Activated CD4-positive, alpha-beta T cell treated with anti-CD3 and anti-CD28 coated beads, Interleukin-2, amount 50 U/mL, for 16 hours (primary cell): ENCODE measurements at regions not wholly inside any gene's neighbourhood (a gene's known extent, or its start where the extent isn't known, plus 50 kb on each side); places are given as distances from the start of the nearest gene placed in this dataset.
"Not testable (repeated sequence)": the region's sequence is repeated elsewhere in the genome, so short reads cannot be mapped to it uniquely, and the experiment has no call there.

Source experiments
- DNase-seq: peaks from one replicate; pipeline ENCODE4 v3.0.0-alpha.2; 2020

DNA sequence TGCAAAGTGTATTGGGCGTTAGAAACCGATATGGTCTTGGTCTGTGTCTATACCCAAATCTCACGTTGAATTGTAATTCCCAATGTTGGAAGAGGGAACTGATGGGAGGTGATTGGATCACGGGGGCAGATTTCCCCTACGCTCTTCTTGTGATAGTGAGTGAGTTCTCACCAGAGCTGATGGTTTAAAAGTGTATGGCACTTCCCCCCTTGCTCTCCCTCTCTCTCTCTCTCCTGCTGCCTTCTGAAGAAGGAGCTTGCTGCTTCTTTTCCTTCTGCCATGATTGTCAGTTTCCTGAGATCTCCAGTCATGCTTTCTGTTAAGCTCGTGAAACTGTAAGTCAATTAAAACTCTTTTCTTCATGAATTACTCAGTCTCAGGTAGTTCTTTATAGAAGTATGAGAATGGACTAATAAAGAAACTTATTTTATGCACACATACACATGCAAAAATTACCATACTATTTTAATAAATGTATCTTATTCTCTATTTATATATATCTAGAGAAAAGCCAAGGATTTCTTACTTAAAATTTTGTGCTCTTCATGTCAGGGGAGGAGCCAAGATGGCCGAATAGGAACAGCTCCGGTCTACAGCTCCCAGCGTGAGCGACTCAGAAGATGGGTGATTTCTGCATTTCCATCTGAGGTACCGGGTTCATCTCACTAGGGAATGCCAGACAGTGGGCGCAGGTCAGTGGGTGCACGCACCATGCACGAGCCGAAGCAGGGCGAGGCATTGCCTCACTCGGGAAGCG, 1891.0 kb upstream of the FLRT2 start:
- DNase-seq, result no peak

DNA sequence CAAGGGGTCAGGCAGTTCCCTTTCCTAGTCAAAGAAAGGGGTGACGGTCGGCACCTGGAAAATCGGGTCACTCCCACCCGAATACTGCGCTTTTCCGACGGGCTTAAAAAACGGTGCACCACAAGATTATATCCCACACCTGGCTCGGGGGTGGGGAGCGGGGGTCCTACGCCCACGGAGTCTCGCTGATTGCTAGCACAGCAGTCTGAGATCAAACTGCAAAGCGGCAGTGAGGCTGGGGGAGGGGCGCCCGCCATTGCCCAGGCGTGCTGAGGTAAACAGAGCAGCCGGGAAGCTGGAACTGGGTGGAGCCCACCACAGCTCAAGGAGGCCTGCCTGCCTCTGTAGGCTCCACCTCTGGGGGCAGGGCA, 1890.5 kb upstream of the FLRT2 start:
- not testable (repeated sequence) for DNase-seq

DNA sequence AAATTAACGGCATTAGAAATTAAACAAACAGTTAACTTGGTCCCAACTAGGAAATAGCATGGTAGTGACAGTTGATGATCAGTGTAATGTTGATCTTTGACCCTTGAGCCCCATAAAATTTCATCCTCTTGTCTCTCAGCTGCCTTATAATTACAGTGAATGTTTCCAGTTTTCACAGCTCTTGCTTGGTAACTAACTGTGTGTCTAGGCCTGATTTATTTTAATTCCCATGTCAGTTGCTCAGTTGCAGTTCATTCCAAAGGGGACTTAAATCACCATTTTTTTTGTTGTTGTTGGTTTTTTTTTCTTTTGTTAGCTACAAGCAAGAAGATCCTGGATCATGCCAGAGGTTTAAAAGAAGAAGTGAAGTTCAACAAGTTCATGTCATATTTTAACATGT, 1883.7 kb upstream of the FLRT2 start:
- DNase-seq, result no peak

DNA sequence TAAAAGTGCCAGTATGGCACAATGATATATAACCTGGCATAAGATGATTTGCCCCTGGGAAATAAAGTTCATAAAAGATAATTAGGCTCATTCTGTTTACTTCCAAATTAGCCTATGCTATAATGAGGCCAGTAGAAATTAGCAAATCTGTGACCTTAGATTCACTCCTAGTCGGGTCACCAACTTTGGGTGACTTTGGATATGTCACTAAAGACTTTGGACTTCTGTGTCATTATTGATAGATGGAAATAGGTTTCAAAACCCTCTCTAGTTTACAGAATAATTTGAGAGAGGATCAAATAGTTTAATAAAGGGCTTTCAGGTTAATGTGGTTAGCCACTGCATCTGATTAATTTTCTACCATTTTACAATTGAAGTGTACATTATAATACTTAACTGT, 1869.3 kb upstream of the FLRT2 start:
- DNase-seq, result no peak

DNA sequence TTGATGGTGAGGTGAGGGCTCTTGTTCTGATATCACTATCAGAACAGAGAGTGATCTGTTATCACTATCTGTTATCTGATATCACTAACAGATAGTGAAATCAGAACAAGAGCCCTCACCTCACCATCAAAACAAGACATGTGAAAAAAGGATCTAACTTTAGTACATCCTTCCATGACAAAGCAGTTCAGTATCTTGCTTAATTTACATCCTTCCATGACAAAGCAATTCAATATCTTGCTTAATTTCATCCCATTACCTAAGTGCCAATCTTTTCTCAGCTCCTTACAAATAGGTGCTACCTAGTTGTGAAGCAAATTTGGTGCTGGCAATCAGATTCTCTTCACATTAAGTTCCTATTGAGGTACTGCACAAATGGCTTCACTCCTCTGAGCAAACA, 1865.6 kb upstream of the FLRT2 start:
- no peak for DNase-seq

DNA sequence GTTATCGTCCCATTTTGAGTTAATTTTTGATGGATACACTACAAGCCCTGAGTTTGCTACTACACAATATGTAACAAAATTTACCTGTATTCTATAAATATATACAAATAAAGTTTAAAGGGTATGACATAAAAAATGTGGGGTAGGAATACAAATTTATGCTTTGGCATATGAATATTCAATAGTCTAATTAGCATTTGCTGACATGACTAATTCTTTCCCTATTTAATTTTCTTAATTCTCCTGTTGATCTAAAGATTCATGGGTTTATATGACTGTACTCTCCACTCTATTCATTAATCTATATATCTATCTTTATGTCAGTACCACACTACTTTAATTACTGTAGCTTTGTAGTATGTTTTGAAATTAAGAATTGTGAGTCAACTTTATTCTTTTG, 1840.7 kb upstream of the FLRT2 start:
- no peak for DNase-seq

DNA sequence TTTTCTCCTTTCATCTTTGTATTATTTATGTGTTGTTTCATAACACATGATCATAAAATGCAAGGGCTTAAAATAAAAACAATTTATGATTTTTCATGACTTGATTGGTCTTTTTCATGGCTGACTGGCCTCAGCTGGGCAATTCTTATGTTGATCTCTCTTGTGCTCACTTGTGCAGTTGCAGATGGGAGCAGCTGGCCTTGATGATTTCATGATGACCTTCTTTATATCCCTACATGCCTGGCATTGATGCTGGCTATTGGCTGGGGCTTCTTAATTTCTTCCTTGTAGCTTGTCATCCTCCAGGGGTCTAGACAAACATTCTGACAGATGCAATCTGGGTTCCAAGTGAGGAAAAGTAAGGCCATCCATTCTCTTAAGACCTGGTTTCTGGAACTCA, 1832.8 kb upstream of the FLRT2 start:
- DNase-seq, result no peak

DNA sequence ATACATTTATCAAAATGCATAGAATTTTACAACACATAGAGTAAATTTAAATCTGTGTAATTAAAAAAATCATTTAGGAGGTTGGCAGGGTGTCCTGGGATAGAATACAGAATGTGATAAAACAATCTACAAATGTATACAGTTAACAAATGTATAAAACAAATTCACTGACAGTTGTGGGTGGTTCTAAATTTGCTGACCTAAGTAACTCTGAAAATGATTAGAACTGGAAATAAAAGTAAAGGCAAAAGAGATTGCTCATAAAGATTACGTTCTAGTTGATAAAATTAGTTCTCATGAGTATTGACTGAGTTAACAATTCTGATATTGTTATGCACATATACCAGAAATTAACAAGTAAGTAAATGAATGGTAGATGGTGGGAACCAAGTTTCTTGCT, 1827.3 kb upstream of the FLRT2 start:
- no peak for DNase-seq

DNA sequence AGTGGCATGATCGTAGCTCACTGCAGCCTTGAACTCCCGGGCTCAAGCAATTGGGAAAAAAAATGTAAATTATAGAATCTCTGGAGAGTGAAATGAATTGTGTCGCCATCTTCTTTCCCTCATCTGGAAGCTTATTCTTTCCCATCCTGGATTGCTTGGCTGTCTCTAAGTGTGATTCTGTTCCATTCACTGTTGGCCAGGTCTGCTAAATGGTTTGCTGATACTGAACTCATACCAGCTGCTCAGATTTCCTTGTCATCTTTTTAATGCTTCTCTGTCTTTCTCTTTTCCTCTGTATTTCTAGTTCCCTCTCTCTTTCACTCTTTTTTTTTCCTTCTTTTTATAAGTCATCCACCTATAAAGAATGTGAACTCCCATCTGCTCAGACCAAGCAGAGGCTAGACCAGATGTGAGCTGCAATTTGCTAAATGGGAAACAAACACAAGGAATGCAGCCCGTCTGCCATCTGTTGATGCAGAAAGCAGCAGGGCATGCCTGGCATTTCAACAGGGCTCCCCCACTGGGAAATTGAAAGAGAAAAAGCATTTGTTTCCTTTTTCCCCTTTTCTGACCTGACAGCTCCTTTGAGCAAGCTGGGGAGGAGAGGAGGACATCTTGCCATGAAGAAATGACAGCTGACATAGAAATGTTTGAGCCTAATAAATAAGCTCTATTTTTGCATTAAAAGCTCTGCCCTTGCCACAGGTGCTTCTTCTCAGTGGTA, 1823.6 kb upstream of the FLRT2 start:
- DNase-seq, result no peak

DNA sequence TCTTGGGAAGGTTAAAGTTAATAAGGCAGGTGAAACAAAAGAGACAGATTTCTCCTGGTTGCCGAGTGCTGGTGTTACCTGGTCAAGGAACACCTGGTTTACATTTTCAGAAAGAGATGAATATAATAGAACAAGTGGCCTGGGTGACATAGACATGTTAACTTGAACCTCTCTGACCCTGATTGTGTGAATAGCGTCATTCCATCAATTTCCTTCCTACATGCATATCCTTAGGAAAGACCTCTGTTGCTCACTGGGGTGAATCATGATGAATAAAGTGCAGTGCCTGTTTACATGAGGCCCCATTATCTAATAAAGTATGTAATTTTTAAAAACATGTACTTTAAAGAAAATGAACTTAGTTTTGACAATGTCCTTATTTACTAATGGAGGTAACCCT, 1822.9 kb upstream of the FLRT2 start:
- no peak for DNase-seq

DNA sequence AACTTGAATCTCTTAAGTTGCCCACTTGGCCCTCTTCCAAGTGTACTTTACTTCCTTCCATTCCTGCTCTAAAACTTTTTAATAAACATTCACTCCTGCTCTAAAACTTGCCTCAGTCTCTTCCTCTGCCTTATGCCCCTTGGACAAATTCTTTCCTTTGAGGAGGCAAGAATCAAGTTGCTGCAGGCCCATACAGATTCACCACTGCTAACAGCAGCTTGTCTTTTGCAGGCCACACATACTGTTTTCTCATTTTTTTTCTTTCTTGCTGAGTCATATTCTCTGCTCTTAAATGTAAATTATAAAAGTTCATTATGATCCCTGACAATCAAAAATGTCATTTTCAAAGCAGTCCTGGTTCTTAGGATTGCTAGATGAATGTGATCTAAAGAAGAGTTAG, 1820.8 kb upstream of the FLRT2 start:
- DNase-seq, result no peak

DNA sequence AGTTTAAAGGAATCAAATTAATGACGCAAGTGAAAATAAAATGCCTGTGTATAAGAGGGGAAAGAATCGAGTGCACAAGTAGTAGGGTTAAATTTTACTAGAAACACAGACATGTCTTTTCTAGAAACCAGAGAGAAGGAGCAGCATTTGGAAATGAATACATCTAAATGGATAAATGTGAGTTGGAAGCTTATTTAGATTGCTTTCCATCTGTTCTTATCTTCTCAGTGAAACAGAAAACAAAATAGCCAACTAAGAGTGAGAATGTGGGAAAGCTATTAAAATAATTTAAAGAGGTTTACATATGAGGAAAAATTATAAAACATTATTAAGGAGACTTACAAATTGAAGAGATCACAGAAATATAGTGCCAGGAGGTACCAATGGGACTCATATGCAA, 1818.9 kb upstream of the FLRT2 start:
- DNase-seq, result no peak

DNA sequence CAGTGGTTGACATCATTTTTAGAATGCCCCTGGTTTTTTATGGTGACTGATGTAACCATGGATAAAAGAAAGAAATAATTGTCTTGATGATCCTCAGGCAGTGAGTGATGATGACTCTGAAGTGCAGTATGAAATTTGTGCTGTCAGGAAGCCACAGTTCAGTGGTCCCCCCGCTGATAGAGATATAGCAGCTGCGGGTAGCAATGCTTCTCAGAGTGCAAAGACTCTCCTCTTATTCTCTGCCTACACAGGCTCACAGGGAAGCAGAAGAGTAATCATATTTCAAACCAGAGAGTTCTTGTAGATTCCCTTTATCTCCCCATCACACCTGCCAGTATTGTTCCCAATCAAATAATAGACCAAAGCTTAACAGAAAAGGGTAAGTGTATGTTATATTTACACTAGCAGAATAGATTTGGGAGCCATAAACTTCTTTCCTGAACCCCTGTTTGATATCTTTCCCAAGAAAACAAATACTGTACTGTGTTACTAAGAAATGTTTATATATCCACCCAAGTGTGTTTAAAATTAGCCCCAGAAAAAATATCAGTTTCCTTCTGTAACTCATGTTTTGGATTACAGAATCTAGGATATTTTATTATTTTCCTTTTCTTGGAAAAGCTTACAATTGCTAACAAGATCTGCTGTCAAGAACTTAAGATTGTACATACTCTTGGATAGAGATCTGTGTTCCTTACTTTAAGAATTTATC, 1817.4 kb upstream of the FLRT2 start:
- no peak for DNase-seq

DNA sequence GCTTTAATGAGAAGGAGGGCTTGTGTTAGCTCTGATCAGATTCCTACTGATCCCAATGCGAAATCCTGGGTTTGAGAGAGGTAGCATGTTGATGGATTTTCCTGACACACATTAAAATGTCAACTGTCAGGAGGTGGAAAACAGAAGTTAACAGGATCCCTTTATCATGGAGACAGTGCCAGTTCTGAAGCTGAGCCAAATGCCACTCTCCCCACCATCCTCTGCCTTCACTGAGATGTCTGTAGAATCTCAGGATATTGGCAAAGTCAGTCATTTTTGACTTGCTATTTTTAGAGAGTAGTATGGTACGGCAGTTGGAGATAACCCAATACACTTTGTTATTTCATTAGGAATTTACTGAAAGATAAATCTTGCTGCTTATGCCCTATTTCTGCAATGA, 1816.2 kb upstream of the FLRT2 start:
- no peak for DNase-seq

DNA sequence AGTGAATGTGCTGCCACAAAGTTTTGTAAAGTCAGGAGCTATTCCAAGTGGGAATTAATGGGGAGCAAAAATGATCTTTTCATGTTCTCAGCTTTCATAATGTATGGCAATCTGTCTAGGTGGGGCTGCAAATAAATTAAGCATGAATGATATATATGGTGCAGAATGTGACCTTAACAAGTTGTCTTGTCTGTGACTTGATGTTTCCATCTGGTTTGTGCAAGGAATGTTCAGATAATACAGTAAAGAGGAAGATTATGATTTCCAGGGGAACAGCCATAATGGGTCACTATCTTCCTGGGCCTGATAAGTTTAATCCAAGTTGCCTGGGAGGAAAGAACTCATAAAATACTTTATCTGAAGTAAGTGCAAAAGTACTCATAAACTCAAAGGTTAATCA, 1815.8 kb upstream of the FLRT2 start:
- DNase-seq, result no peak

DNA sequence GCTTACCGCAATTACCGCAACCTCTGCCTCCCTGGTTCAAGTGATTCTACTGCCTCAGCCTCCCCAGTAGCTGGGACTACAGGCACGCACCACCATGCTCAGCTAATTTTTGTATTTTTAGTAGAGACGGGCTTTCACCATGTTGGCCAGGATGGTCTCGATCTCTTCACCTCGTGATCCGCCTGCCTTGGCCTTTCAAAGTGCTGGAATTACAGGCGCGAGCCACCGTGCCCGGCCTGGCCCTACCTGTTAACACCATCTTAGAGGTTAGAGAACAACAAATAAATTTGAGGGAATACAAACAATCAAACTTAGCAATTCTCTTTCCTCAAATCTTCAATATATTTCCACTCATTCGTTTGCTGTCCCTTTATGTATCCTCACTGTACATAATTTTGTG, 1810.5 kb upstream of the FLRT2 start:
- not testable (repeated sequence) for DNase-seq

DNA sequence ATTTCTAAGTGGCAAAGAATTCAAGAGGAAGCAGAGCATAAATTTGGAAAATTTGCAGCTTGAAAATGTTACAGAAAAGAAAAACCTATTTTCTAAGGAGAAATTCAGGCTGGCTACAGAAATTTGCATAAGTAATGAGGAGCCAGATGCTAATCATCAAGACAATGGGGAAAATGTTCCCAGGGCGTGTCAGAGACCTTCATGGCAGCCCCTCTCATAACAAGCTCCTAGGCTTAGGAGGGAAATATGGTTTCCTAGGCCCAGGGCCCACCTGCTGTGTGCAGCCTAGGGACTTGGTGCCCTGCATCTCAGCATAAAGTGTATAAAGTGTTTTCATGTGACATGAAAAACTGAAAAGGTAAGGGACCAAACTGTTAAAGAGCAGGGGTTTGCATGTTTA, 1796.3 kb upstream of the FLRT2 start:
- no peak for DNase-seq

DNA sequence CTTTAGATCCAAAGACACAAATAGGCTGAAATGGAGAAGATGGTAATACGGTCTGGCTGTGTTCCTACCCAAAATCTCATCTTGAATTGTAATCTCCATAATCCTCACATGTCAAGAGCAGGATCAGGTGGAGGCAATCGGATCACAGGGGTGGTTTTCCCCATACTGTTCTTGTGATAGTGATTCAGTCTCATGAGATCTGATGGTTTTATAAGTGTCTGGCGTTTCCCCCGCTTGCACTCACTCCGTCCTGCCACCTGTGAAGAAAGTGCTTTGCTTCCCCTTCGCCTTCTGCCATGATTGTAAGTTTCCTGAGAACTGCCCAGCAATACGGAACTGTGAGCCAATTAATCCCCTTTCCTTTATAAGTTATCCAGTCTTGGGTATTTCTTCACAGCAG, 1795.5 kb upstream of the FLRT2 start:
- DNase-seq, result no peak

DNA sequence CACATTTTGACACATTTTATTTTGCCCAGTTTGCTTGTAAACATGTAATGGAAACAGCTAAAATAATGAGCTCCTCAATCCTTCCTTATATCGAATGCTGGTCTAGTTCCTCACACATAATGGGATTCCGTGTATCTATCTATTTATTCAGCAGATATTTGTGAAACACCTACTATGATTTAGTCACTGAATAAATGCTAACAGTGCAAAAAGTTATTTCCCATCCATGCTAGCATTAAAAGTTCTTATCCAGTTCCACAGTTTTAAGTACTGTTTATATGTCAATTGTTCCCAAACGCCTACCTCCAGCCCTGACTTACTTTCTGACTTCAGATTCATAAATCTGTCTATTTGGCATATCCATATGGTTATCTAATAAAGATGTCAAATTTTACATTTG, 1788.7 kb upstream of the FLRT2 start:
- no peak for DNase-seq

DNA sequence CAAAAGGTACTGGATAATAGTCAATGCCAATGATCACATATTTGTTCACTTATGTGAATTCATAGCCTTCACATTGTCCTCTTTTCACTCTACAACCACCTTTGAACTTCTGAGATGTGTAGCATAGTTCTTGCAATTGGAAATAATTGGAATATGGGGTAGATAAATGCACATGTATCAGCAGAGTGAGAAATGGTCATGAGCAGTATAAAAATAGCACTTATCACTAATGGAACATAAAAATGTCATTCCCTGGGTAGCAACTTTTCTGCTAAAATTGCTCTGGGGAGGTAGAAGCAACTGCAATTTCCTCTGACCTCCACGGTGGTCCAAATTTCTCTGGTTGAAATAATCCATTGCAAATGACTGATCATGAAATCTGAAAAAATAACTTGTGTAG, 1785.7 kb upstream of the FLRT2 start:
- DNase-seq, result no peak

DNA sequence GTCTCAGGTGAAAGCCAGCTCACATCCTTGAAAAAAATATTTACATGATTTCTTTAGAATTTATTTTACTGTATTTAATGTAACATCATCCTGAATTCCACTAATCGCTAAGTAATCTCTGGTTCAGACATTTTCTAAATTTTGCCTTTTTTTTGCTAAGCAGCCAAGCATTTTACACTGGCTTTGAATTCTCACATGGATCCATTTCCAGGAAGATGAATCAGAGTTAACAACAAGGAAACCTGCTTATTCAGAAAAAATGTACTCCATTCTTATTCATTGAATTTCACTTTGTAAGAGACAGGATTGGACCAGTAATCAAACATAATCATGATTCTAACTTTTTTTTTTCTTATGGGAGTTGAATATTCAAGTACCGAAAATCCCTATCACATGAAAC, 1785.1 kb upstream of the FLRT2 start:
- DNase-seq, result no peak

DNA sequence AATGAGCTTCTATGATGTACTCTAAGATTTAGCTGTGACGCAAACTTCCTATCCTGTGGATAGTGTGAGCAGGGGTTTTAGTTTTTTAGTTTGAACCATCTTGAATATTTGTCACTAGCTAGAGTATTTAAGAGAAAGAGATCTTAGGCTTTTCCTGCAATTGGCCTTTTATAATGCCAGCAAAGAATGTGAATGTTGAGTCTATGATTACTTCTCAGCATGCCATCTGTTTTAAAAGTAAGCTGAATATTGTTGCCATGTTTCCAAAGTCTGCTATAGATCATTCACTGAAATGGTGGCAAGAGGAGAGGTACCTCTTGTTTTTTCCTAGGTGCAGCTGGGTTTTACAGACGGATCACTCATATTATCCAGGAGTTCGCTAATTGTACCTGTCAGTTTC, 1783.6 kb upstream of the FLRT2 start:
- DNase-seq, result no peak

DNA sequence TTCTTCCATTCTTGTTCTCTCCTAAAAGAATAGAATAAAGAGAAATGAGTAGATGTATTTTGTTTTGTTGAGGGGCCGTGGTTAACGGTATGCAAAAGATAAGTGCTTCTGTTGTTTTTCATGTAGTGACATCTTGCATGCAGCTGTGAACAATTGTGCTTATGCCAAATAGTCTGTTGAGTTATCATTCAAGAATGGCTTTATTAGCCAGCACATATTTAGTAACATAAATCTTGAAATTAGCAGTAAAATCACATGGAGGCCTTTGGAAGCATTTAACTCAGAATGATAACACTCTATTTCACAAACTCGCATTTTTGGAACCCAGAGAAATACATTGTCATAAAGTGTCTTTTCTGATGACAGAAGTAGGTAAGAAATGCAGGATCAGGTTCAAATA, 1772.0 kb upstream of the FLRT2 start:
- DNase-seq, result no peak
